ENCODE measurements at regions not wholly inside any gene's neighbourhood (a gene's known extent, or its start where the extent isn't known, plus 50 kb on each side); places are given as distances from the start of the nearest gene placed in this dataset.
A peak's percentile ranks its signal among the peaks of the same experiment; 100 is the strongest.

GRCh38 chr22:49077586-49077985 is 750.1 kb downstream of the BRD1 start:
- no peak for TF ChIP-seq CTCF (conservative IDR thresholded peaks at IDR 0.05)
- Mint-ChIP-seq H3K4me3 (no peak overlapping the region), H3K4me1 (peaks cover 4% of the 10 kb centered on the region), H3K27me3 (ENCODE audit: low read depth) (no peaks in the 10 kb centered on the region), H3K9me3 (no peaks in the 10 kb centered on the region), H3K36me3 (ENCODE audit: low read depth) (no peaks in the 10 kb centered on the region), H3K27ac (ENCODE audit: unreplicated experiment) (no peak overlapping the region)
- no peak for DNase-seq (ENCODE audit: low read depth, low spot score)

GRCh38 chr22:49077036-49077393 is 750.7 kb downstream of the BRD1 start:
- Mint-ChIP-seq H3K4me3 (no peak overlapping the region), H3K27me3 (ENCODE audit: low read depth) (no peaks in the 10 kb centered on the region), H3K36me3 (ENCODE audit: low read depth) (no peaks in the 10 kb centered on the region), H3K27ac (ENCODE audit: unreplicated experiment) (peak overlapping the region; percentile 57), H3K9me3 (no peaks in the 10 kb centered on the region), H3K4me1 (no peaks in the 10 kb centered on the region)
- no peak for DNase-seq (ENCODE audit: low read depth, low spot score)
- no peak for TF ChIP-seq CTCF (conservative IDR thresholded peaks at IDR 0.05)

- DNase-seq (ENCODE audit: low read depth, low spot score): no peak
- Mint-ChIP-seq H3K36me3 (ENCODE audit: low read depth) (no peaks in the 10 kb centered on the region), H3K9me3 (no peaks in the 10 kb centered on the region), H3K27ac (ENCODE audit: unreplicated experiment) (peak overlapping the region; percentile 57), H3K27me3 (ENCODE audit: low read depth) (peaks cover 5% of the 10 kb centered on the region), H3K4me3 (no peak overlapping the region), H3K4me1 (peaks cover 5% of the 10 kb centered on the region)
- TF ChIP-seq CTCF (conservative IDR thresholded peaks at IDR 0.05): no peak
Measured at GRCh38 chr22:49076300-49077035, 751.2 kb downstream of the BRD1 start.

- Mint-ChIP-seq H3K36me3 (ENCODE audit: low read depth) (no peaks in the 10 kb centered on the region), H3K4me3 (no peak overlapping the region), H3K9me3 (no peaks in the 10 kb centered on the region), H3K27ac (ENCODE audit: unreplicated experiment) (no peak overlapping the region), H3K4me1 (peaks cover 13% of the 10 kb centered on the region), H3K27me3 (ENCODE audit: low read depth) (peaks cover 13% of the 10 kb centered on the region)
- no peak for TF ChIP-seq CTCF (conservative IDR thresholded peaks at IDR 0.05)
- DNase-seq (ENCODE audit: low read depth, low spot score): no peak
Measured at GRCh38 chr22:49075150-49075549, 752.5 kb downstream of the BRD1 start.

- no peak overlapping the region for H3K4me3 Mint-ChIP-seq
- no peak for DNase-seq (ENCODE audit: low read depth, low spot score)
- peaks cover 13% of the 10 kb centered on the region for H3K27me3 Mint-ChIP-seq (ENCODE audit: low read depth)
- TF ChIP-seq CTCF (conservative IDR thresholded peaks at IDR 0.05): no peak
- no peak overlapping the region for H3K27ac Mint-ChIP-seq (ENCODE audit: unreplicated experiment)
- H3K4me1 Mint-ChIP-seq: peaks cover 15% of the 10 kb centered on the region
- no peaks in the 10 kb centered on the region for H3K36me3 Mint-ChIP-seq (ENCODE audit: low read depth)
- H3K9me3 Mint-ChIP-seq: no peaks in the 10 kb centered on the region
Measured at GRCh38 chr22:49073873-49074417, 753.7 kb downstream of the BRD1 start.

All from neural crest cell (in vitro differentiated cells).